Endothelial cell (in vitro differentiated cells): ENCODE measurements at regions not wholly inside any gene's neighbourhood (a gene's known extent, or its start where the extent isn't known, plus 50 kb on each side); places are given as distances from the start of the nearest gene placed in this dataset.

Source experiments
- DNase-seq: peaks from one replicate; pipeline ENCODE4 v3.0.0; 2021; ENCODE audit warnings: low spot score
- H3K27ac Mint-ChIP-seq: one replicate; pipeline ENCODE4 v1.8.0; 2021; ENCODE audit warnings: mixed read lengths, inconsistent platforms; ENCODE audit not compliant: unreplicated experiment
- H3K27me3 Mint-ChIP-seq: one replicate; pipeline ENCODE4 v1.8.0; 2021; ENCODE audit warnings: mild to moderate bottlenecking, moderate library complexity, mixed read lengths, inconsistent platforms; ENCODE audit not compliant: unreplicated experiment
- H3K36me3 Mint-ChIP-seq: one replicate; pipeline ENCODE4 v1.8.0; 2021; ENCODE audit warnings: mild to moderate bottlenecking, low read depth, mixed read lengths, inconsistent platforms; ENCODE audit not compliant: unreplicated experiment
- H3K4me1 Mint-ChIP-seq: one replicate; pipeline ENCODE4 v1.8.0; 2021; ENCODE audit warnings: mild to moderate bottlenecking, mixed read lengths, inconsistent platforms; ENCODE audit not compliant: unreplicated experiment
- H3K4me3 Mint-ChIP-seq: one replicate; pipeline ENCODE4 v1.8.0; 2021; ENCODE audit warnings: mild to moderate bottlenecking, mixed read lengths, inconsistent platforms; ENCODE audit not compliant: unreplicated experiment
- H3K9me3 Mint-ChIP-seq: one replicate; pipeline ENCODE4 v1.8.0; 2021; ENCODE audit warnings: mixed read lengths, inconsistent platforms; ENCODE audit not compliant: unreplicated experiment
- TF ChIP-seq, protein P1 (sequence below): fragments of 200-600 bp; sonication (generic); IDR thresholded peaks from one replicate; pipeline ENCODE4 v1.5.0; 2021; ENCODE audit warnings: antibody characterized with exemption; ENCODE audit not compliant: unreplicated experiment

DNA sequence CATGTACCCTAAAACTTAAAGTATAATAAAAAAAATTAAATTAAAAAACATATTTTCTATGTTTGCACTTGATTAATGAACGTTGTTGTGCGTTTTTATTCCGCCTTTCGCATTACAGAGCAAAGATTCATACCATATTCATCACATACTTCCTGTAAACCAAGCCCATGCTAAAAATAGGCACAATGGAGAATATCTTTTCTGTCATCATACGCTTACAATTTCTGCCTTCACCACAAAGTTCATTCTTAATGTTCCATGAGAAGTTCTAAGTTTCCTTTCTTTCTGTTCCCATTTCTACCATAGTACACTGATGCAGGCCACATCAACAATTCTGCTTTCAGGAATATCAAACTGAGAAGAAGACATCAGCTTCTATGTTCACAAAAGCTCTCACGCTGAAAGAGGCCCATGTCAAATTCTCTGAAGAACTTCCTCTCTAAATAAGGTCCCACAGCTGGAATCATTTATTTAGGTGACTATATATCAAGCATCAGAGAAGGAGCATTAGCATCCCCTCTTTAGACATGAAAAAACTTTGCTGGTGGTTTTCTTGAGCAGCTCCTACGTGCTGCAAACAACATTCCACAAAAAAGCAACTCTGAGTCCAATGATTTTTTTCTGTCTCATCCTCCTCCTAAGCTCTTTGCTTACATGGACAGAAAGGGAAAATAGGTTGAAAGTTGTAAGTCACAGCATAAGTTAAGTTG lies 456.4 kb downstream of the CDH10 start:
- H3K27me3 Mint-ChIP-seq, result no peaks in the 10 kb centered on the region
- TF ChIP-seq, protein P1, sequence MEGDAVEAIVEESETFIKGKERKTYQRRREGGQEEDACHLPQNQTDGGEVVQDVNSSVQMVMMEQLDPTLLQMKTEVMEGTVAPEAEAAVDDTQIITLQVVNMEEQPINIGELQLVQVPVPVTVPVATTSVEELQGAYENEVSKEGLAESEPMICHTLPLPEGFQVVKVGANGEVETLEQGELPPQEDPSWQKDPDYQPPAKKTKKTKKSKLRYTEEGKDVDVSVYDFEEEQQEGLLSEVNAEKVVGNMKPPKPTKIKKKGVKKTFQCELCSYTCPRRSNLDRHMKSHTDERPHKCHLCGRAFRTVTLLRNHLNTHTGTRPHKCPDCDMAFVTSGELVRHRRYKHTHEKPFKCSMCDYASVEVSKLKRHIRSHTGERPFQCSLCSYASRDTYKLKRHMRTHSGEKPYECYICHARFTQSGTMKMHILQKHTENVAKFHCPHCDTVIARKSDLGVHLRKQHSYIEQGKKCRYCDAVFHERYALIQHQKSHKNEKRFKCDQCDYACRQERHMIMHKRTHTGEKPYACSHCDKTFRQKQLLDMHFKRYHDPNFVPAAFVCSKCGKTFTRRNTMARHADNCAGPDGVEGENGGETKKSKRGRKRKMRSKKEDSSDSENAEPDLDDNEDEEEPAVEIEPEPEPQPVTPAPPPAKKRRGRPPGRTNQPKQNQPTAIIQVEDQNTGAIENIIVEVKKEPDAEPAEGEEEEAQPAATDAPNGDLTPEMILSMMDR, result no peak
- no peak for DNase-seq
- H3K27ac Mint-ChIP-seq, result no peak overlapping the region
- H3K4me1 Mint-ChIP-seq, result no peaks in the 10 kb centered on the region
- H3K36me3 Mint-ChIP-seq, result no peaks in the 10 kb centered on the region
- H3K9me3 Mint-ChIP-seq, result no peaks in the 10 kb centered on the region
- no peak overlapping the region for H3K4me3 Mint-ChIP-seq

DNA sequence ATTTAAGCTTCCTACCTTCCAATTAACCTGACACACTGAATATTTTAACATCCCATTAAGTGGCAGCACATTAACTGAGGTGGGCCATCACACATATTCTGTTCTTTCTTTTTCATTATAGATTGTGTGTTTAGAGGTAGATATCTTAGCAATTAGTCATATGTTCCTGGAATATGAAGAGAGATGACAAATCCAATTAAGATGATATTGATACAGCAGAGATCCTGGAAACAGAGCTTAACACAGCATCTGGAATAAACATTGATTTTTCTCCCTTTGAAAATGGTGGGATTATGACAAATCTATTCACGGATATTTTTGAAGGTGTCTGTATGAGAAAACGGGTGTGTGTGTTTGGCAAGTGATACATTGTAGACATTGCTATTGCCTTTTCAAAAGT lies 448.0 kb downstream of the CDH10 start:
- TF ChIP-seq, protein P1, result no peak
- no peak for DNase-seq
- Mint-ChIP-seq H3K27me3 (no peaks in the 10 kb centered on the region), H3K9me3 (no peaks in the 10 kb centered on the region), H3K4me3 (no peak overlapping the region), H3K27ac (no peak overlapping the region), H3K4me1 (no peaks in the 10 kb centered on the region), H3K36me3 (no peaks in the 10 kb centered on the region)

DNA sequence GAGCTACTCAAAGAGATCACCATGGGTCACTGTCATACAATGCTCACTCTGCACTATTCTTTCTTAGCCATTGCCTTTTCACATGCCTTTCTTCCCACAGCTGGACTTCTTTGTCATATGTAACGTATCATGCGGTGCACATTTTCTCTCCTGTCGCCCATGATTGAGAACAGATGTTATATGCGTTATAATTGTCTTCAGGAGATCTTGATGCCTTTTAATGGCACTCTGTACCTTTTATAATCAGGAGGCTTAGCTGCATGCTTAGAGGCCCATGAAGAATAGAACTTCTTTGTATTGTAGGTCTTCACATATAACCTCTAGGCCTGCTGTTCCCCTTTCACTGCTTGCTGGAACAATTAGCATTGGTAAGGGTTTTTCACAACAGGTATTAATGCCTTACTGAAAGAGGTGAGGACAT lies 436.1 kb downstream of the CDH10 start:
- no peaks in the 10 kb centered on the region for H3K27me3 Mint-ChIP-seq
- no peak overlapping the region for H3K27ac Mint-ChIP-seq
- TF ChIP-seq, protein P1, result no peak

DNA sequence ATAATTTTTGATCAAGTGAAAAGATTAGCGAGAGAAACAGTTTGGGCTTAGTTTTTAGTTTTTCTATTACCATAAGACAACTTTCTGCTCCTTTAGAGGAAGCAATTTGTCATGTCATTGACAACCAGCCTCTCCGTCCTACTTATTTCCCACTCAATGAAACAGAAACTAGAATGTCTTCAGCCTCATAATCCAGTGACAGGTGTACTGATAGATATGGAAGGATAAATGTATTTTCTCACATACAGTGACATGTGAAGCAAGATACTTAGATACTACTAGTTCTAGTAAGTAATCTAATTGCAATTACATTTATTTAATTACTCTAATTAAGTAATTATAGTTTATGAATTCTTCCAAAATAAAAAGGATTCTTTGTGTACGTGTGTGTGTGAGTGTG lies 429.7 kb downstream of the CDH10 start:
- Mint-ChIP-seq H3K4me1 (no peaks in the 10 kb centered on the region), H3K9me3 (no peaks in the 10 kb centered on the region), H3K4me3 (no peak overlapping the region), H3K36me3 (no peaks in the 10 kb centered on the region), H3K27ac (no peak overlapping the region), H3K27me3 (no peaks in the 10 kb centered on the region)
- DNase-seq, result no peak
- TF ChIP-seq, protein P1, result no peak

More for the DNA sequence above, 436.1 kb downstream of the CDH10 start:
- Mint-ChIP-seq H3K4me3 (no peak overlapping the region), H3K9me3 (no peaks in the 10 kb centered on the region), H3K4me1 (no peaks in the 10 kb centered on the region), H3K36me3 (no peaks in the 10 kb centered on the region)
- DNase-seq, result no peak

DNA sequence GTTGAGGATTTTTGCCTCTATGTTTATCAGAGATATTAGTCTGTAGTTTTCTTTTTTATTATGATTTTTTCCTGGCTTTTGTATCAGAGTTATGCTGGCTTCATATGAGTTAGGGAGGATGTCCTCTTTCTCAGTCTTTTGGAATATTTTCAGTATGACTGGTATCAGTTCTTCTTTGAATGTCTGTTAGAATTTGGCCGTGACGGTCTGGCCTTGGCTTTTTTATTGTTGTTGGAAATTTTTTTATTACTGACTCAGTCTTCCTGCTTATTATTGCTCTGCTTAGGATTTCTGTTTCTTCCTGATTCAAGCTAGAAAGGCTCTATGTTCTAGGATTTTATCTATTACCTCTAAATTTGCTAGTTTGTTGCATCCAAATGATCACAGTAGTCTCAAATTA lies 421.9 kb downstream of the CDH10 start:
- H3K4me1 Mint-ChIP-seq, result no peaks in the 10 kb centered on the region
- TF ChIP-seq, protein P1, result no peak
- no peak overlapping the region for H3K4me3 Mint-ChIP-seq
- H3K27ac Mint-ChIP-seq, result no peak overlapping the region
- H3K27me3 Mint-ChIP-seq, result peaks cover 1% of the 10 kb centered on the region
- DNase-seq, result no peak
- H3K36me3 Mint-ChIP-seq, result no peaks in the 10 kb centered on the region
- no peaks in the 10 kb centered on the region for H3K9me3 Mint-ChIP-seq
